ENCODE measurements at regions not wholly inside any gene's neighbourhood (a gene's known extent, or its start where the extent isn't known, plus 50 kb on each side); places are given as distances from the start of the nearest gene placed in this dataset.
"Not testable (repeated sequence)": the region's sequence is repeated elsewhere in the genome, so short reads cannot be mapped to it uniquely, and the experiment has no call there.

DNA sequence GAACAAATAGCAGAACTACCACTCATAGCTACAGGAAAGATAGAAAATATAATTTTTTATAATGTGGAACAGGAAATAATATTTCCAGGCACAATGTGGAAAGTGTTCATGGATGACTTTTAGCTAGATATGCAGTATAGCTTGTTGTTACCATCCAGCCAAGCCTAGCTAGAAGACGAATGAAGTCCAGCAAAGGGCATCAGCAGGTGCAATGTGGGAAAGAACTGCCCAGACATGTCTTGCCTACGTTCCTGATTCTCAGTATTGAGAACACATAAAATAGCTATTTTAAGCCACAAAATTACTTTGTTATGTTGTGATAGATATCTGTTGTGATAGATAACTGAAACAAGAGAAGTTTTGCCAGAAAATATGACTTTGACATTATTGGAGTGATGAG is 1690.0 kb upstream of the LRRTM3 start:
- no peak for DNase-seq (ENCODE audit: low spot score)
- TF ChIP-seq, protein P1, sequence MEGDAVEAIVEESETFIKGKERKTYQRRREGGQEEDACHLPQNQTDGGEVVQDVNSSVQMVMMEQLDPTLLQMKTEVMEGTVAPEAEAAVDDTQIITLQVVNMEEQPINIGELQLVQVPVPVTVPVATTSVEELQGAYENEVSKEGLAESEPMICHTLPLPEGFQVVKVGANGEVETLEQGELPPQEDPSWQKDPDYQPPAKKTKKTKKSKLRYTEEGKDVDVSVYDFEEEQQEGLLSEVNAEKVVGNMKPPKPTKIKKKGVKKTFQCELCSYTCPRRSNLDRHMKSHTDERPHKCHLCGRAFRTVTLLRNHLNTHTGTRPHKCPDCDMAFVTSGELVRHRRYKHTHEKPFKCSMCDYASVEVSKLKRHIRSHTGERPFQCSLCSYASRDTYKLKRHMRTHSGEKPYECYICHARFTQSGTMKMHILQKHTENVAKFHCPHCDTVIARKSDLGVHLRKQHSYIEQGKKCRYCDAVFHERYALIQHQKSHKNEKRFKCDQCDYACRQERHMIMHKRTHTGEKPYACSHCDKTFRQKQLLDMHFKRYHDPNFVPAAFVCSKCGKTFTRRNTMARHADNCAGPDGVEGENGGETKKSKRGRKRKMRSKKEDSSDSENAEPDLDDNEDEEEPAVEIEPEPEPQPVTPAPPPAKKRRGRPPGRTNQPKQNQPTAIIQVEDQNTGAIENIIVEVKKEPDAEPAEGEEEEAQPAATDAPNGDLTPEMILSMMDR (IDR thresholded peaks at IDR 0.05; ENCODE audit: extremely low read depth, missing control alignments): no peak

DNA sequence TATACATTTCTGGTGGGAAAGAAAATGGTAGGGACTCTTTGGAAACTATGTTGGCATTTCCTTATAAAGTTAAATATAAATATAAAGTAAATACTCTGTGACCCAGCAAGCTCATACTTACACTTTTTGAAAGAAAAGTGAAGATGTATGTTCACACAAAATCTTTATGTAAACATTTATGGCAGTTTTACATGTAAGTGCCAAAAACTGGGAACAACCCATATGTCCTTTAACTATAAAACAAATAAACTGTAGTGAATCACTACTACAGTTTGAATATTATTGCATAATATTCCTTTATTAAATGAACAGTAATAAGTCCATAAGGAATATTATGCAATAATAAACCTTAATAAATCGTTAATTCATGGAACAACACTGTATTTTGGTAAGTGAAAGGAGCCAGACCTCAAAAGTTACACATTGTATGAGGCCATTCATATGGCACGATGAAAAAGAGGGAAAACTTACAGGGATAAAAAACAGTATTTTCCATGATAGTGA is 1660.3 kb upstream of the LRRTM3 start:
- no peak for DNase-seq (ENCODE audit: low spot score)
- TF ChIP-seq, protein P1 (IDR thresholded peaks at IDR 0.05; ENCODE audit: extremely low read depth, missing control alignments): no peak

DNA sequence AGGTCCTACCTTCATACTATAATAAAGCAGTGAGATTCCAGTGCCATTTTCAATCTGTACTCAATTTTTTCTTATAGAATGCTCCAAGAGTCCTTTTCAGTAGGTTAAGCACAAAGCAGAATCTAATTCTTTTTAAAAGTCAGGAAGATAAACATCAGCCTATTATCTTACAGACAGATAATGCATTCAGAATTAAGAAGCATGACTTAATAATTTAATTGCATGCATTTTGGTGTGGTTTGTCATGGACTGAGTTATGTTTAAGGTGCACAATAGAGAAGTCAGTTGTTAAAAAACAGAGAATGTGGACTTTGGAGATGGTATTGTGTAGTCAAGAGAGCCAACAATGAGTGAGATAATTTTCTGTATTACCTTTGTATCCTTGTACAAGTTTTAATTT is 1656.3 kb upstream of the LRRTM3 start:
- not testable (repeated sequence) for DNase-seq (ENCODE audit: low spot score)

DNA sequence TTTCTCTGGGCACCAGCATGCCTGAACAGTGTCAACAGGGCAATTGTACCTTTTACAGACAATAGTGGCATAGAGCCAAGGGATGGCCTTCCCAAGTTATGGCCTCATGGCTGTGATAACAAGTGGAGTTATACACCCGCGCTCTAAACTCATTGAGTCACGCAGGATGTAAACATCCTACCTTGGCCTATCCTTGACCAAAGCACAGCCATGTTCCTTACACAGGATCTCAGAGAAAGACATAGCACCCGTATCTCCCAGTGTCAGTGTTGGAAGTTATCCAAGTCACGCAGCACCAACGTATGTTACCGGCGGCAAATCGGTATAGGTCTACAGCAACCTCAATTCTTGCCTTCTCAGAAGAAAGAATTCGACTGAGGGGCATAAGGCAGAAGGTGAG is 1654.9 kb upstream of the LRRTM3 start:
- no peak for DNase-seq (ENCODE audit: low spot score)
- TF ChIP-seq, protein P1 (IDR thresholded peaks at IDR 0.05; ENCODE audit: extremely low read depth, missing control alignments): no peak

DNA sequence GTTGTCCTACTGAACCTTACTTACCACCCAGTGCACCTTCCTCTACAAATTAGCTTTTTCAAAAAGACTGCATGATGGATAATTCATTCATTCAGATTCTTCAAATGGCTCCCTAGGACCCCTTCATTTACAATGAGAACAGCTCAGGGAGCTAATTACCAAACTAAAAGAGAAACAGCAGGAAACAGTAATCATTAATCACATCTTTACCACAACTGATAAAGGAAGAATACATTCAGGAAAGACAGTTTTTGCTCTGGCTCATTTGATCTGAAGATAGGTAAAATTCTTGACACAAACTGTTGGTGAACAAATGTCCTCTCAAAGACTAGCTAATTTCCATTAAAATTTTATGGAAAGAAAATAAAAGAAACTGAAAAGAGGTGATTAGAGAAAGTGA is 1652.7 kb upstream of the LRRTM3 start:
- DNase-seq (ENCODE audit: low spot score): no peak
- TF ChIP-seq, protein P1 (IDR thresholded peaks at IDR 0.05; ENCODE audit: extremely low read depth, missing control alignments): no peak

DNA sequence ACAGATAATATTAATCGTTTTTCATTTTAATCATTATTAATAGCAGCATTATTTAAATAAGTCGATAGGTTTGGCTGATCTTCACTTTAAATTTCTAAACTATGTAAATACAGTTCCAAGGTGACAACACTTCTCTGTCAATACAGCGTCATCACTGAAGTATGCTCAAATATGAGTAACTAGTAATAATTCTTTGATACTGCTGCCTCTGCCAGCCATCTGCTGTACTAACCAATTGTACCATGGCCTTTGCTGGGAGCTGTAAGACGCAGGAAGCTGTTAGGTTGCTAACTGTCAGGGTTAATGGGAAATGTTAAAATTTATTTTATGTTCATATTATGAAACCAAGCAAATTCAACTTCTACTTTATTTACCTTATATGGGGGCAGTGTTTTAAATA is 1650.5 kb upstream of the LRRTM3 start:
- no peak for DNase-seq (ENCODE audit: low spot score)
- TF ChIP-seq, protein P1 (IDR thresholded peaks at IDR 0.05; ENCODE audit: extremely low read depth, missing control alignments): no peak

DNA sequence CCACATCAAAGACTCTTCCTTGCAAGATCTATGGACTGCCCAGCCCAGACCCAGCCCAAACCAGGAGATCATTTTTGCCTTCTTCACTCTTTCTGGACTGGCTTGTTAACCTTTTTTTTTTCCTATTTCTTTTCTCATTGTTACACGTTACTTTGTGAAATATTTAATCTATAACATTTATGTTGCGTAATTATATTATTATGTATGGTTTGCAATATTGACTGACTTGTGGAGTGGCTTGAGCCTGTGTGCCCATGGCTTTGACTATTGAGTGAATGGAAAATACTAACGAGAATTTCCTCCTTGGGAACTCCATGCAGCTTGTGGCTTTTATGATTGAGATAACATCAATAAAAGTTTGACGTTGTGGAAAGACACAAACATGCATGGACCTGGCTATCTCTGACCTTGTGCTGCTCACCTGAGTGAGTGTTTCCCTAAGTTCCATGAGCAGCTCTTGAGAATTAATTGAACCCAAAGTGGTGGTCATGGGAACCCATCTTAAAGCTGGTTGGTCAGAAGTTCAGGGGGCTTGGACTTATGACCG is 1641.3 kb upstream of the LRRTM3 start:
- no peak for DNase-seq (ENCODE audit: low spot score)

DNA sequence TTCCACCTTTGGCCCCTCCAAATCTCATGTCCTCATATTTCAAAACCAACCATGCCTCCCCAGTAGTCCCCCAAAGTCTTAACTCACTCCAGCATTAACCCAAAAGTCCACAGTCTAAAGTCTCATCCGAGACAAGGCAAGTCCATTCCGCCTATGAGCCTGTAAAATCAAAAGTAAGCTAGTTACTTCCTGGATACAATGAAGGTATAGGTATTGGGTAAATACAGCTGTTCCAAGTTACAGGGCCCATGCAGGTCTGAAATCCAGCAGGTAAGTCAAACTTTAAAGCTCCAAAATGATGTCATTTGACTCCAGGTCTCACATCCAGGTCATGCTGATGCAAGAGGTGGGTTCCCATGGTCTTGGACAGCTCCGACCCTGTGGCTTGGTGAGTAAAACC is 1640.1 kb upstream of the LRRTM3 start:
- DNase-seq (ENCODE audit: low spot score): not testable (repeated sequence)

More for the DNA sequence above, 1641.3 kb upstream of the LRRTM3 start:
- TF ChIP-seq, protein P1 (IDR thresholded peaks at IDR 0.05; ENCODE audit: extremely low read depth, missing control alignments): no peak

Data from GM20000 (cell line).